Nucleus accumbens (tissue), 56 donors: ENCODE measurements at regions not wholly inside any gene's neighbourhood (a gene's known extent, or its start where the extent isn't known, plus 50 kb on each side); places are given as distances from the start of the nearest gene placed in this dataset.
"Not testable (repeated sequence)": the region's sequence is repeated elsewhere in the genome, so short reads cannot be mapped to it uniquely, and the experiment has no call there.

Experiments
- DNase-seq, 56 donors: peaks; one replicate each; lab custom pipeline; 2025; lab: John Stamatoyannopoulos, UW

GRCh38 chr5:77910602-77911188 lies 134.6 kb upstream of the TBCA start:
- DNase-seq, result no peak

- no peak for DNase-seq
Measured at GRCh38 chr5:77909237-77909636, 133.1 kb upstream of the TBCA start.

GRCh38 chr5:77908787-77909186 lies 132.6 kb upstream of the TBCA start:
- no peak for DNase-seq

GRCh38 chr5:77907786-77908185 lies 131.6 kb upstream of the TBCA start:
- no peak for DNase-seq

GRCh38 chr5:77906806-77907205 lies 130.7 kb upstream of the TBCA start:
- no peak for DNase-seq

- DNase-seq, result no peak
Measured at GRCh38 chr5:77904362-77904761, 128.2 kb upstream of the TBCA start.

GRCh38 chr5:77900691-77901090 lies 124.6 kb upstream of the TBCA start:
- peak in 45 of 56 donors; percentile 5 to 81 (median 41) for DNase-seq

- peak in 50 of 56 donors; percentile 7 to 85 (median 61) for DNase-seq
Measured at GRCh38 chr5:77898385-77898784, 122.2 kb upstream of the TBCA start.

- DNase-seq, result no peak
Measured at GRCh38 chr5:77896338-77896737, 120.2 kb upstream of the TBCA start.

- not testable (repeated sequence) for DNase-seq
Measured at GRCh38 chr5:77894103-77894502, 118.0 kb upstream of the TBCA start.

GRCh38 chr5:77893225-77893860 lies 117.2 kb upstream of the TBCA start:
- DNase-seq, result peak in 27 of 56 donors; percentile 2 to 83 (median 19)

GRCh38 chr5:77892061-77893010 lies 116.2 kb upstream of the TBCA start:
- no peak for DNase-seq

GRCh38 chr5:77885519-77885918 lies 109.4 kb upstream of the TBCA start:
- no peak for DNase-seq

GRCh38 chr5:77882670-77883257 lies 106.6 kb upstream of the TBCA start:
- DNase-seq, result no peak

- peak in 1 of 56 donors; percentile 29 for DNase-seq
Measured at GRCh38 chr5:77881528-77881927, 105.4 kb upstream of the TBCA start.

GRCh38 chr5:77877516-77878355 lies 101.6 kb upstream of the TBCA start:
- no peak for DNase-seq

- DNase-seq, result no peak
Measured at GRCh38 chr5:77876862-77877502, 100.8 kb upstream of the TBCA start.

GRCh38 chr5:77876316-77876715 lies 100.2 kb upstream of the TBCA start:
- no peak for DNase-seq

- no peak for DNase-seq
Measured at GRCh38 chr5:77874691-77875090, 98.6 kb upstream of the TBCA start.

GRCh38 chr5:77873239-77873638 lies 97.1 kb upstream of the TBCA start:
- DNase-seq, result no peak
